ENCODE measurements at regions not wholly inside any gene's neighbourhood (a gene's known extent, or its start where the extent isn't known, plus 50 kb on each side); places are given as distances from the start of the nearest gene placed in this dataset.
"Not testable (repeated sequence)": the region's sequence is repeated elsewhere in the genome, so short reads cannot be mapped to it uniquely, and the experiment has no call there.

DNA sequence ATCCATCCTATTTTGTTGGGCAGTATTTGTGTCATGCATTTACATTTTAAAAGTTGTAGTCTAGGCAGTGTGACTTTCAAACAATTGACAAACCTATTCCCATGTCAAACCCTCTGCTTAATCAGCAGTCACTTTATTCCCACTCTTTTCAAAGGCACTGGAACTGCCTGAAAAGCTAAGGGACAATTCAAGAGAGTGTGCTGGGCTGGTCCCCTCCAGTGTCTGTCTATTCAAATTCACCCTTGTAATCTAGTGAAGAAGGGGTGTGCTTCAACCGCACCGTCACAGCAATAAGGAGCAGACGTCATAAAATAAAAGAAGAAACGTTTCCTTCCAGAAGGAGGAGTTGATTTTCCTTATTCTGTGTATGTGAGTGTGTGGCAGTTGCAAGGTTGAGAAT, 197.0 kb upstream of the MAD2L1 start:
- no peak for DNase-seq (ENCODE audit: low spot score)
- TF ChIP-seq, protein P1, sequence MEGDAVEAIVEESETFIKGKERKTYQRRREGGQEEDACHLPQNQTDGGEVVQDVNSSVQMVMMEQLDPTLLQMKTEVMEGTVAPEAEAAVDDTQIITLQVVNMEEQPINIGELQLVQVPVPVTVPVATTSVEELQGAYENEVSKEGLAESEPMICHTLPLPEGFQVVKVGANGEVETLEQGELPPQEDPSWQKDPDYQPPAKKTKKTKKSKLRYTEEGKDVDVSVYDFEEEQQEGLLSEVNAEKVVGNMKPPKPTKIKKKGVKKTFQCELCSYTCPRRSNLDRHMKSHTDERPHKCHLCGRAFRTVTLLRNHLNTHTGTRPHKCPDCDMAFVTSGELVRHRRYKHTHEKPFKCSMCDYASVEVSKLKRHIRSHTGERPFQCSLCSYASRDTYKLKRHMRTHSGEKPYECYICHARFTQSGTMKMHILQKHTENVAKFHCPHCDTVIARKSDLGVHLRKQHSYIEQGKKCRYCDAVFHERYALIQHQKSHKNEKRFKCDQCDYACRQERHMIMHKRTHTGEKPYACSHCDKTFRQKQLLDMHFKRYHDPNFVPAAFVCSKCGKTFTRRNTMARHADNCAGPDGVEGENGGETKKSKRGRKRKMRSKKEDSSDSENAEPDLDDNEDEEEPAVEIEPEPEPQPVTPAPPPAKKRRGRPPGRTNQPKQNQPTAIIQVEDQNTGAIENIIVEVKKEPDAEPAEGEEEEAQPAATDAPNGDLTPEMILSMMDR (IDR thresholded peaks at IDR 0.05; ENCODE audit: extremely low read depth, insufficient read depth, missing control alignments), result no peak
- in situ Hi-C loops (cut with MboI; ENCODE audit: low pct_unique_long_range_greater_than_20kb, low sequenced_read_pairs, unreplicated experiment), result no loop called here

DNA sequence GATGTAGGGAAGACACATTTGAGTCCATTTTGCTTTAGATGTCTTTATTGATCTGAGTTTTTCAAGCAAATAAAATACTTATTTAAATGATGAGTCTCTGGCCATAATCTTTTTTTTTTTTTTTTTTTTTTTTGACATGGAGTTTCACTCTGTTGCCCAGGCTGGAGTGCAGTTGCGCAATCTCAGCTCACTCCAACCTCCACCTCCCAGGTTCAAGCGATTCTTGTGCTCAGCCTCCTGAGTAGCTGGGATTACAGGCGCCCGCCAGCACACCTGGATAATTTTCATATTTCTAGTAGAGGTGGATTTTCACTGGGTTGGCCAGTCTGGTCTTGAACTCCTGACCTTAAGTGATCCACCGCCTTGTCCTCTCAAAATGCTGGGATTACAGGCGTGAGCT, 194.5 kb upstream of the MAD2L1 start:
- in situ Hi-C loops (cut with MboI; ENCODE audit: low pct_unique_long_range_greater_than_20kb, low sequenced_read_pairs, unreplicated experiment), result no loop called here

DNA sequence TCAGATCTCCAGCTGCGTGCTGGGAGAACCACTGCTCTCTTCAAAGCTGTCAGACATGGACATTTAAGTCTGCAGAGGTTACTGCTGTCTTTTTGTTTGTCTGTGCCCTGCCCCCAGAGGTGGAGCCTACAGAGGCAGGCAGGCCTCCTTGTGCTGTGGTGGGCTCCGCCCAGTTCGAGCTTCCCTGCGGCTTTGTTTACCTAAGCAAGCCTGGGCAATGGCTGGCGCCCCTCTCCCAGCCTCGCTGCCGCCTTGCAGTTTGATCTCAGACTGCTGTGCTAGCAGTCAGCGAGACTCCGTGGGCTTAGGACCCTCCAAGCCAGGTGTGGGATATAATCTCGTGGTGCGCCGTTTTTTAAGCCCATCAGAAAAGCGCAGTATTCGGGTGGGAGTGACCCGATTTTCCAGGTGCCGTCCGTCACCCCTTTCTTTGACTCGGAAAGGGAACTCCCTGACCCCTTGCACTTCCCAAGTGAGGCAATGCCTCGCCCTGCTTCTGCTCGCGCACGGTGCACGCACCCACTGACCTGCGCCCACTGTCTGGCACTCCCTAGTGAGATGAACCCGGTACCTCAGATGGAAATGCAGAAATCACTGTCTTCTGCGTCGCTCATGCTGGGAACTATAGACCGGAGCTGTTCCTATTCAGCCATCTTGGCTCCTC, 189.6 kb upstream of the MAD2L1 start:
- in situ Hi-C loops (cut with MboI; ENCODE audit: low pct_unique_long_range_greater_than_20kb, low sequenced_read_pairs, unreplicated experiment), result not testable (repeated sequence)

More for the DNA sequence above, 194.5 kb upstream of the MAD2L1 start:
- TF ChIP-seq, protein P1 (IDR thresholded peaks at IDR 0.05; ENCODE audit: extremely low read depth, insufficient read depth, missing control alignments), result no peak
- DNase-seq (ENCODE audit: low spot score), result no peak

DNA sequence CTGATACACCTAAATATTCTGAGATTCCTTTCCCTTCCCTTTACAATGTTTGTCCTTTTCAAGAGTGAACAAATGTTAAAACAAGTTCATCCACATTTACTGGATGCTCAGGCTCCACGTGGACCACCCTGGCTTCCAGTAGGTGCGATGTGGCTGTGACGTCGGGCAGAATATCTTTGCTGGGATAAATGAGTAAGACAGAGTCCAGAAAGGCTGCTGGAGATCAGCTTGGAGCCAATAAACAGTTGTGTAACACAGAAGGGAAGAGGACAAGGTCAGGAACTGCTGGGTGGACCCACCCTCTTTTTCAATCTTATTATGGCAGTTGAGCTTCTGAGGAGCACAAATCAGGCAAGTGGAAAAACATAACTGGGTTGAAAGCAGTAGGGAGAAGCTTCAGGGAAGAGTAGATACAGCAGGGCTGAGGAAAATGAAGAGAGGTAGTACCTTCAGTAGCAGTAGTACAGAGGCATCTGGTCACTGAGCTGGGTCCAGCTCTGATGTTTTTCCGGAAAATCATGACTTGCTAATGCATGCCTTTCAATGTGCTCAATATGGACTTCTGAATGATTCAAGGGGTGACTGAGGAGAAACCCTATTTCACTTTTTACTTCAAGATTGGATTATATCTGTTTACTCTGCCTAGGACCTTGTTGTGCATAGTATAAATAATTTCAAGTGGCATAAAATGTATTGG, 171.8 kb upstream of the MAD2L1 start:
- TF ChIP-seq, protein P1 (IDR thresholded peaks at IDR 0.05; ENCODE audit: extremely low read depth, insufficient read depth, missing control alignments), result no peak
- DNase-seq (ENCODE audit: low spot score), result no peak
- in situ Hi-C loops (cut with MboI; ENCODE audit: low pct_unique_long_range_greater_than_20kb, low sequenced_read_pairs, unreplicated experiment), result no loop called here

More for the DNA sequence above, 189.6 kb upstream of the MAD2L1 start:
- DNase-seq (ENCODE audit: low spot score), result not testable (repeated sequence)

DNA sequence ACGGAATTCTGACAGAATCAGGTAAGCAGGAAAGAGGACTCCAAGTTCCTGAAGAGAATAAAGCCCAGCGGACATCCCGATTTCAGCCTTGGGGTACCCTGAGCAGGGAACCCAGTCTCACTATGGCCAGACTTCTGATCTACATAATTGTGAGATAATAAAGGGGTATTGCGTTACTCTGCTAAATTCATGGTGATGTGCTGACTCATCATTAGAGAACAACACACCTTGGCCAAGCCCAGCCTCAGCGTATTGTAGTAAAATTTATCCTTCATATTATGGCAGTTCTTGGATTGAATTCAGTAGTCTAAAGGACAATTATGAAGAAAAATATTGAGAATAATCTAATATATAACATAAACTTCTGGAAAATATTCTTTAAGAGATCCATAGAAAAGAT, 170.2 kb upstream of the MAD2L1 start:
- DNase-seq (ENCODE audit: low spot score), result no peak
- in situ Hi-C loops (cut with MboI; ENCODE audit: low pct_unique_long_range_greater_than_20kb, low sequenced_read_pairs, unreplicated experiment), result no loop called here
- TF ChIP-seq, protein P1 (IDR thresholded peaks at IDR 0.05; ENCODE audit: extremely low read depth, insufficient read depth, missing control alignments), result no peak

DNA sequence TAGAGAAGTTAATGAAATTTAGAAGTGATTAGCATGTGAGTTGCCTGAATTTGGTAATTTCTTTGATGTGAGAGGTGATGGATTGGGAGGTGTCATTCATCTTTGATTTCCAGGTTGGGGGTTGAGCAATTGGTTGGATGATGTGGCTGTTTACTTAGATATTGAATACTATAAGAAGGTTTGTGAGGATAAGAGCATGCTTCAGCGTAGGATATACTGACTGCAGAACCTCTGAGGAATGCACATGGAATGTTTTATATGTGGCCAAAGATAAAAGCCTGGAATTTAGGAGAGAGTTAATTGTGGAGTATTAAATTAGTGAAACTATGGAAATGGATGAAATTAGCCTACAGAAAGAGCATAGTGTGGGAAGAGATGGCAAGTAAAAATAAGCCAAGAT, 165.4 kb upstream of the MAD2L1 start:
- DNase-seq (ENCODE audit: low spot score), result no peak
- TF ChIP-seq, protein P1 (IDR thresholded peaks at IDR 0.05; ENCODE audit: extremely low read depth, insufficient read depth, missing control alignments), result no peak
- in situ Hi-C loops (cut with MboI; ENCODE audit: low pct_unique_long_range_greater_than_20kb, low sequenced_read_pairs, unreplicated experiment), result no loop called here

DNA sequence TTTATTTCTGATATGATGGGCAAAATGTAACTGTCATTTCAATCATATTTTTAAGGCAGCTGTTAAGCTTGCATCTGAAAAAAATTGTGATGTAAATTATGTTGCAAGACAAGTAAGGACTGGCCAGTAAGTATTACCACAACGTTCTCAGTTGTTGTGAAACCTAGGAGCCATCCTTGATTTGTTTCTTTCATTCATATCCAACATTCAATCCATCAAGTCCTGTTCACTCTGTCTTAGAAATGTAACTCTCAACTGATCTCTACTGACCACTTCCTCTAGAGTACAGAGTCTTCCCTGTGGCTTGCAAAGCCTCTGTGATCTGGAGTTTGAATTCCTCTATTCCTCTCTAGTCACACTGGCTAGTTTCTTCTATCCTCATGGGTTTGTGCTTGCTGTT, 161.4 kb upstream of the MAD2L1 start:
- in situ Hi-C loops (cut with MboI; ENCODE audit: low pct_unique_long_range_greater_than_20kb, low sequenced_read_pairs, unreplicated experiment), result no loop called here
- no peak for DNase-seq (ENCODE audit: low spot score)
- TF ChIP-seq, protein P1 (IDR thresholded peaks at IDR 0.05; ENCODE audit: extremely low read depth, insufficient read depth, missing control alignments), result no peak
